Smooth muscle cell (in vitro differentiated cells): ENCODE measurements at regions not wholly inside any gene's neighbourhood (a gene's known extent, or its start where the extent isn't known, plus 50 kb on each side); places are given as distances from the start of the nearest gene placed in this dataset.

Source experiments
- DNase-seq: peaks from one replicate; lab custom pipeline; 2025; ENCODE audit not compliant: unreplicated experiment; lab: John Stamatoyannopoulos, UW
- H2AFZ ChIP-seq: fragments of 200-600 bp; sonication (generic); 2 replicates; pipeline ENCODE4 v1.6.0; 2016; ENCODE audit warnings: antibody characterized with exemption, low read depth, mild to moderate bottlenecking
- H3F3A ChIP-seq: fragments of 200-600 bp; sonication (generic); 2 replicates; pipeline ENCODE4 v1.6.0; 2017; ENCODE audit warnings: antibody characterized with exemption, low read depth
- H3K27ac ChIP-seq: fragments of 200-600 bp; sonication (generic); 2 replicates; pipeline ENCODE4 v1.5.1; 2016; ENCODE audit warnings: low read depth, mild to moderate bottlenecking
- H3K27me3 ChIP-seq: fragments of 200-600 bp; sonication (generic); 2 replicates; pipeline ENCODE4 v1.6.1; 2016; ENCODE audit warnings: low read depth, mild to moderate bottlenecking
- H3K36me3 ChIP-seq: fragments of 200-600 bp; sonication (generic); 2 replicates; pipeline ENCODE4 v1.5.1; 2016; ENCODE audit warnings: low read depth
- H3K4me1 ChIP-seq: fragments of 200-600 bp; sonication (generic); 2 replicates; pipeline ENCODE4 v1.5.1; 2016; ENCODE audit warnings: low read depth
- H3K4me2 ChIP-seq: fragments of 200-600 bp; sonication (generic); 2 replicates; pipeline ENCODE4 v1.6.0; 2016; ENCODE audit warnings: mild to moderate bottlenecking
- H3K4me3 ChIP-seq: fragments of 200-600 bp; sonication (generic); 2 replicates; pipeline ENCODE4 v1.5.1; 2016; ENCODE audit warnings: mild to moderate bottlenecking
- H3K79me2 ChIP-seq: fragments of 200-600 bp; sonication (generic); 2 replicates; pipeline ENCODE4 v1.6.0; 2016; ENCODE audit warnings: low read depth, mild to moderate bottlenecking
- H3K9ac ChIP-seq: fragments of 200-600 bp; sonication (generic); 2 replicates; pipeline ENCODE4 v1.6.0; 2016; ENCODE audit warnings: low read depth
- H3K9me3 ChIP-seq: fragments of 200-600 bp; sonication (generic); replicated peaks from 2 replicates; pipeline ENCODE4 v1.5.1; 2016; ENCODE audit warnings: low read depth
- H4K20me1 ChIP-seq: fragments of 200-600 bp; sonication (generic); 2 replicates; pipeline ENCODE4 v1.6.0; 2016; ENCODE audit warnings: low read depth
- CTCF ChIP-seq: fragments of 200-600 bp; sonication (generic); IDR thresholded peaks from 2 replicates; pipeline ENCODE4 v1.5.1; 2017; ENCODE audit warnings: borderline replicate concordance, mild to moderate bottlenecking, antibody characterized with exemption; ENCODE audit not compliant: insufficient read depth, poor library complexity, severe bottlenecking
- WGBS: methylation state at CpG from one replicate; pipeline ENCODE4 v1.1.7; 2016; ENCODE audit warnings: low lambda C conversion rate; 5-methylcytosine and 5-hydroxymethylcytosine counted together

DNA sequence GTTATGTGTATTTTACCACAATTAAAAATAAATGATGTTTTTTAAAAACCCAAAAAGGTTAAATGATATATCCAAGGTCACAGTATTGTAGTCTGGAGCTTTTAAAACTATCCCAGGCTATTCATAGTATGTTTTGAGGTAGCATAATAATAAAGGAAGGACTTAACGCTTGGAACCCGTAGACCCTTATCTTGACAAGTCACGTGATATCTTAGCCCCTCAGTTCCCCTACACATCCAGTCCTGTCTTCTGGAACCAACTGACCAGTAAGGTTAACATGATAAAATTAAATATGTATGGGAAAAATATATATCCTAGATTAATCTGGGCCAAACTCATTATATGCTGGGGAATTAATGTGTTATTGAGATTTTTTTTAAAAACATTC is 142.2 kb downstream of the RXFP2 start:
- Histone ChIP-seq H3K27ac (no peak overlapping the region), H3K36me3 (no peaks in the 10 kb centered on the region), H3K4me3 (no peak overlapping the region), H4K20me1 (no peaks in the 10 kb centered on the region), H2AFZ (no peak overlapping the region), H3K9me3 (no peaks in the 10 kb centered on the region), H3F3A (no peaks in the 10 kb centered on the region), H3K9ac (no peak overlapping the region), H3K4me2 (no peak overlapping the region), H3K27me3 (no peaks in the 10 kb centered on the region), H3K4me1 (no peaks in the 10 kb centered on the region), H3K79me2 (no peaks in the 10 kb centered on the region)
- no peak for DNase-seq
- no peak for TF ChIP-seq CTCF
- 89% methylated on average over 3 of the region's 3 CpGs for WGBS

DNA sequence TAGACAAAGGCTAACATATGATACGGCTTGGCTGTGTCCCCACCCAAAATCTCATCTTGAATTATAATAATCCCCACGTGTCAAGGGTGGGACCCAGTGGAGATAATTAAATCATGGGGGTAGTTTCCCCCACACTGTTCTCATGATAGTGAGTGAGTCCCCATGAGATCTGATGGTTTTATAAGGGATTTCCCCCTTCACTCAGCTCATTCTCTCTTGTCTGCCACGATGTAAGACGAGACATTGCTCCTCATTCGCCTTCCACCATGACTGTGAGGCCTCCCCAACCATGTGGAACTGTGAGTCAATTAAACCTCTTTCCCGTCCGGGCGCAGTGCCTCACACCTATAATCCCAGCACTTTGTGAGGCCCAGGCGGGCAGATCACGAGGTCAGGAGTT is 143.5 kb downstream of the RXFP2 start:
- Histone ChIP-seq H3K4me1 (no peaks in the 10 kb centered on the region), H3K9ac (no peak overlapping the region), H3K27ac (no peak overlapping the region), H3K79me2 (no peaks in the 10 kb centered on the region), H3F3A (no peaks in the 10 kb centered on the region), H3K27me3 (no peaks in the 10 kb centered on the region), H4K20me1 (no peaks in the 10 kb centered on the region), H3K4me2 (no peak overlapping the region), H3K36me3 (no peaks in the 10 kb centered on the region), H3K9me3 (no peaks in the 10 kb centered on the region), H2AFZ (no peak overlapping the region), H3K4me3 (no peak overlapping the region)
- no peak for DNase-seq
- TF ChIP-seq CTCF: no peak
- 72% methylated on average over 10 of the region's 10 CpGs for WGBS

DNA sequence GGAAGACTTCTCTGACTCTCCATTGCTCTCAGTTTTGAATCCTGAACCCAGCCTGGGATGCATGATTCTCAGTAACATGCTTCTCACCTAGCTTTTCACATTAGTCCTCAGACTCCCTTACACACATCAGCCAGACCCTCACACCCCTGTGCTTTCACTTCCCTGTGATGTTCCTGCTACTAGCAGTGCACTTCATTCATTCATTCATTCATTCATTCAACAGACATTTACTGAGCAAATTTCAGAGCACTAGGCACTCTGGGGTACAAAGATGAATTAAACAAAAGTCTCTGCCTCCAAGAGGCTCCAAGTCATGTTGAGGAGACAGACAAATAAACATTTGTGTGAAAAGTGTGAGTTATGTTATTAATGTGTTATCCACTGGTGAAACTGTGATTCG is 145.2 kb downstream of the RXFP2 start:
- DNase-seq: no peak
- 86% methylated on average over 1 of the region's 1 CpG for WGBS
- no peak overlapping the region for H3K9ac ChIP-seq
- no peaks in the 10 kb centered on the region for H3K27me3 ChIP-seq
- no peak overlapping the region for H3K27ac ChIP-seq
- H3F3A ChIP-seq: no peaks in the 10 kb centered on the region
- H2AFZ ChIP-seq: no peak overlapping the region
- H3K79me2 ChIP-seq: no peaks in the 10 kb centered on the region
- no peaks in the 10 kb centered on the region for H3K4me1 ChIP-seq
- H4K20me1 ChIP-seq: no peaks in the 10 kb centered on the region
- H3K9me3 ChIP-seq: no peaks in the 10 kb centered on the region
- no peak for TF ChIP-seq CTCF
- no peak overlapping the region for H3K4me2 ChIP-seq
- H3K36me3 ChIP-seq: no peaks in the 10 kb centered on the region
- no peak overlapping the region for H3K4me3 ChIP-seq

DNA sequence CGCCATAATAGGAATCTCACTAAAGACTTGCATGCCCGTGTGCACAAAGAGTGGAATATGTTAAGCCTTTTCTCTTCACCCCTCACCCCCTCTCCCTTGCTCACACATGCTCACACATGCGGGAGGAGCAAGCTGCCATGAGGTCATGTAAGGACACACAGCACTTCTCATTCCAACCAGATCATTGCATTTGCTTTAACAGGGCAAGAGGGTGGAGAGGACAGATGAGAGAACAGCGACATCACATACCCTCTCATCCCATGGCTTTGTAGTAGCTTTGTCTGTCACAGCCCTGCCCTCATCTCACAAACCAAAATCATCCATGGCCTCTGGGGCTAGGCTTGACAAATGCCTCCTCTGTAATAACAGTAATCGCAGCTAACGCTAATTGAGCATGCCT is 145.6 kb upstream of the FRY start:
- no peak for DNase-seq
- no peak overlapping the region for H3K27ac ChIP-seq
- no peaks in the 10 kb centered on the region for H3K27me3 ChIP-seq
- no peak overlapping the region for H3K9ac ChIP-seq
- H3F3A ChIP-seq: no peaks in the 10 kb centered on the region
- H3K4me2 ChIP-seq: no peak overlapping the region
- H3K79me2 ChIP-seq: no peaks in the 10 kb centered on the region
- WGBS: 77% methylated on average over 6 of the region's 6 CpGs
- no peaks in the 10 kb centered on the region for H3K36me3 ChIP-seq
- no peak overlapping the region for H3K4me3 ChIP-seq
- no peak overlapping the region for H2AFZ ChIP-seq
- TF ChIP-seq CTCF: no peak
- H3K9me3 ChIP-seq: no peaks in the 10 kb centered on the region
- no peaks in the 10 kb centered on the region for H4K20me1 ChIP-seq
- H3K4me1 ChIP-seq: no peaks in the 10 kb centered on the region
